ENCODE measurements at regions not wholly inside any gene's neighbourhood (a gene's known extent, or its start where the extent isn't known, plus 50 kb on each side); places are given as distances from the start of the nearest gene placed in this dataset.

- no peak for TF ChIP-seq SIN3A (IDR thresholded peaks at IDR 0.05; ENCODE audit: borderline replicate concordance, insufficient read depth, low read length)
- TF ChIP-seq POLR2AphosphoS5 (IDR thresholded peaks at IDR 0.05; ENCODE audit: low read depth, low read length) = no peak
- no peak for TF ChIP-seq TAF1 (IDR thresholded peaks at IDR 0.05; ENCODE audit: borderline replicate concordance, insufficient read depth, low read length)
- TF ChIP-seq FOXP2 (optimal IDR thresholded peaks at IDR 0.05; ENCODE audit: borderline replicate concordance, extremely low read depth, extremely low read length, insufficient read depth) = no peak
- no peak for TF ChIP-seq REST (IDR thresholded peaks at IDR 0.05; ENCODE audit: insufficient read depth in 1 of 2, low read depth in 2 of 2, low read length in 2 of 2)
Measured at GRCh38 chr1:57536749-57537423, 113.0 kb upstream of the DAB1 start.

DNA sequence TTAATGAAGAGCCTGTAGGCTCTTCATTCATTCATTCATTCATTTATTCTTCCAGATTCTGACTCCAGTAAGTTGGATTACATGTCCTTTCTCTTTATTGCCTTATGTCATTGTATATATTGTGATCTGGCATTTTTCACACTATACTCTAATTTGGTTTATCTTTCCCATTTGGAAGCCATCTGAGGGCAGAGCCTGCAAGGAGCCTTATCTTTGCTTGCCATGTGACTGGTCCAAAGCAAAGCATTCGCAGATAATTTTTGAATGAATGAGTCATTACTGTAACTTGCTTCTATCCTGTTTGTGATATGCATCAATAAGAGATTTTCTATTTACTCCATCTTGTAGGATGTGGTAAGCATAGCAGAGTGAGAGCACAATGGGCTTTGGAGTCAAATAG is 108.4 kb upstream of the DAB1 start:
- TF ChIP-seq POLR2AphosphoS5 (IDR thresholded peaks at IDR 0.05; ENCODE audit: low read depth, low read length) (no peak), REST (IDR thresholded peaks at IDR 0.05; ENCODE audit: insufficient read depth in 1 of 2, low read depth in 2 of 2, low read length in 2 of 2) (no peak), FOXP2 (optimal IDR thresholded peaks at IDR 0.05; ENCODE audit: borderline replicate concordance, extremely low read depth, extremely low read length, insufficient read depth) (no peak), SIN3A (IDR thresholded peaks at IDR 0.05; ENCODE audit: borderline replicate concordance, insufficient read depth, low read length) (peak; percentile 32; the same call in 1 of the 2 replicates), TAF1 (IDR thresholded peaks at IDR 0.05; ENCODE audit: borderline replicate concordance, insufficient read depth, low read length) (no peak)

DNA sequence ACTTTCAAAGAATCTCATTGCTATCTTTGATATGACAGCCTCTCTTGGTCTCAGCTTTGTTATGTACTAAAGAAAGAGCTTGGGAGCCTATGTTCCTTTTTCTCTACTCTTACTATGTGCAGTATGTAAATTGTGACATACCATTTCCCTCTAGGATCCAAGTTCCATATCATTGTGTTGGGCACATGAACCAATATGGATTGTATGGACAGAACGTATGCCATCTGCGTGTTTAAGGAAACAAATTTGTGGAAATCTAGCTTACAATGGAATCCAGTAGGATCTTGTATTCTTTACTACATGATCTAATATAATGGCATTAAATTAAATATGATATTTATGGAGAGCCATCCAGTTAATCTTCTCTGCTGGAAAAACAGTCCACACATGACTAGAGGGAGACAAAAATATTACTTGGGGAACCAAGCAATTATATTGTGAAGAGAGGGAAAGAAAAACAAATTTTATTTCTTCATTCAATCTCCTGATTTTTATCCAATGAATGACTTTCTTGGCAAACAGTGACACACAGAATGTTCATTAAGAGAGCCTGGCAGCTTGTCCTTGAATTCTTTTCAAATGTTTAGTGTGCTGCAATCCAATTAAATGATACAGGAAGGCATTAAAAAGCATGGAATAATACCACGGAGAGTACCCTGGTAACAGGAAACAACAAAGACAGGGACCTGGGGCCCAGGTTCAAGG is 106.5 kb upstream of the DAB1 start:
- TF ChIP-seq TAF1 (IDR thresholded peaks at IDR 0.05; ENCODE audit: borderline replicate concordance, insufficient read depth, low read length) (no peak), REST (IDR thresholded peaks at IDR 0.05; ENCODE audit: insufficient read depth in 1 of 2, low read depth in 2 of 2, low read length in 2 of 2) (0 out of 4 replicates have a peak, but pooled peaks of 1 of the 2 experiments have one; percentile 27)

GRCh38 chr1:57522575-57522974 is 98.7 kb upstream of the DAB1 start:
- TF ChIP-seq REST (IDR thresholded peaks at IDR 0.05; ENCODE audit: insufficient read depth in 1 of 2, low read depth in 2 of 2, low read length in 2 of 2) = no peak
- no peak for TF ChIP-seq FOXP2 (optimal IDR thresholded peaks at IDR 0.05; ENCODE audit: borderline replicate concordance, extremely low read depth, extremely low read length, insufficient read depth)
- no peak for TF ChIP-seq SIN3A (IDR thresholded peaks at IDR 0.05; ENCODE audit: borderline replicate concordance, insufficient read depth, low read length)
- no peak for TF ChIP-seq TAF1 (IDR thresholded peaks at IDR 0.05; ENCODE audit: borderline replicate concordance, insufficient read depth, low read length)
- TF ChIP-seq POLR2AphosphoS5 (IDR thresholded peaks at IDR 0.05; ENCODE audit: low read depth, low read length) = no peak
